ENCODE measurements at regions not wholly inside any gene's neighbourhood (a gene's known extent, or its start where the extent isn't known, plus 50 kb on each side); places are given as distances from the start of the nearest gene placed in this dataset.

- no peak for DNase-seq
These were observed 102.1 kb upstream of the DAAM1 start for GRCh38 chr14:59086241-59086882.

- DNase-seq, result no peak
These were observed 101.2 kb upstream of the DAAM1 start for GRCh38 chr14:59087240-59087639.

DNA sequence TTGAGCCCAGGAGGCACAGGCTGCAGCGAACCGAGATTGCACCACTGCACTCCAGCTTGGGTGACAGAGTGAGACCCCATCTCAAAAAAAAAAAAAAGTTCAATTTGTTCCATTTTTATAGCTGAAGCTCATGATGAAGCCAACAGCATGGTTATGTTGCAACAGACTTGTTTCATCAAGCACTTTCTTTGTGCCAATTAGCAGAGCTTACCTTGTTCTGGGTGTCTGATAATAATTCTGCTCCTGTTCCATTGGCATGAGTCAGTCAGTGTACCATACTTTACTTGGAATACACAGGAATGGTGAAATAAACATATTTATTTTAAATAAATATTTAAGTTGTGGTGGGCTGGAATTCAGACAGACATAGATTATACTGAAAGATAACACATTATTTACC lies 100.8 kb upstream of the DAAM1 start:
- no peak for DNase-seq

- no peak for DNase-seq
These were observed 97.9 kb upstream of the DAAM1 start for GRCh38 chr14:59090572-59090971.

DNA sequence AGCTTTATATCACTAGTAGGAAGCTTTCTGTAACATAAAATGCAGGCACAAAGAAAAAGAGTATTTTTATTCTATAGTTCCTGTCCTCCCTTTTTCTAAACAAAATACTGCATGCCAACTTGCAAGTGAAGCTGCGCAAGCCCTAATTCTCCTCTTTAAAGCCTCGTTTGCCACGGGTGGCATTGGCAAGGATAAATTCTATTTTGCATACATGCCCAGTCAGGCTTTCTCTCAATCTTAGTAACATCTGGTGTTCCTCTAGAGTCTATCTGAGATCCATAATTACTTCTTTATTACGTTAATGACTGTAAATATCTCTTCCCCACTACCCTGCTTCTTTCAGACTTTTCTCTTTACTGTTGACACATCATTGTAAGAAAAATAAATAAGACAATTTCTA lies 97.1 kb upstream of the DAAM1 start:
- peak; percentile 3 for DNase-seq

DNA sequence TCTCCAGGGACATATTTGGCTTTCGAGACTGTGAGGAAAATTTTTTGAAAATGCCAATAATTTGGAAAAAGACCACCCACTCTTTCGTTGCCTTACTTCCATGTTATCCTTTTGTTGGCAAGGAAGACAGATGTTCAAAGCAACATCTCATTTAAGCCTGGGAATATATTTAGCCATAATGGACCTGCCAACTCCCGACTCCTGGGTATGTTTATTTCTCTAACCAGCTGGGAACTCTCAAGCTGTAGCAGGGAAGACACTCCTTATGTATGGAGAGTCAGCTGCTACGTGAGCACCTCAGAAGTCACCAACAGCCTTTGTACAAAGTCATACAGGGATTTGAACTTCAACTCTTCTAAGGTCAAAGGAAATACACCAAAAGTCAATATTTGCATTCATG lies 96.5 kb upstream of the DAAM1 start:
- no peak for DNase-seq

GRCh38 chr14:59093902-59094301 lies 94.6 kb upstream of the DAAM1 start:
- DNase-seq, result no peak

GRCh38 chr14:59096303-59096702 lies 92.2 kb upstream of the DAAM1 start:
- DNase-seq, result no peak

- no peak for DNase-seq
These were observed 90.8 kb upstream of the DAAM1 start for GRCh38 chr14:59097681-59098080.

GRCh38 chr14:59098377-59098776 lies 90.1 kb upstream of the DAAM1 start:
- DNase-seq, result no peak

GRCh38 chr14:59100205-59100604 lies 88.3 kb upstream of the DAAM1 start:
- no peak for DNase-seq

DNA sequence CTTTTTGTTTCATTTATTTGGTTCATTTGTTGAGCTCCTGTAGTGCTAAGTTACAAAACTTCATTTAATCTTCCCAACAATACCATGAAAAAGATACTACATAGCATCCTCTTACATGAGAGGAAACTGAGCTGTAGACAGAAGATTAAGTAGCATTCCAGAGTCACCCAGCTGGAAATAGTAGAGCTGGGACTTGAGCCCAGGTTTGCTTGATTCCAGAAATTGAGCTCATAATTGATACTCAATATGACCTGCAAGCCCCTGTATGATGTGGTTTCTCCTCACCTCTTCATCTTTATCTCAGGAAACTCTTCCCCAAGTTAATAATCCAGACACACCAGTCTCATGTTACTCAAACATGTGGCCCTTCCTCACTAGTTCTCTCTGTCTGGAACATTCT lies 87.0 kb upstream of the DAAM1 start:
- DNase-seq, result no peak

DNA sequence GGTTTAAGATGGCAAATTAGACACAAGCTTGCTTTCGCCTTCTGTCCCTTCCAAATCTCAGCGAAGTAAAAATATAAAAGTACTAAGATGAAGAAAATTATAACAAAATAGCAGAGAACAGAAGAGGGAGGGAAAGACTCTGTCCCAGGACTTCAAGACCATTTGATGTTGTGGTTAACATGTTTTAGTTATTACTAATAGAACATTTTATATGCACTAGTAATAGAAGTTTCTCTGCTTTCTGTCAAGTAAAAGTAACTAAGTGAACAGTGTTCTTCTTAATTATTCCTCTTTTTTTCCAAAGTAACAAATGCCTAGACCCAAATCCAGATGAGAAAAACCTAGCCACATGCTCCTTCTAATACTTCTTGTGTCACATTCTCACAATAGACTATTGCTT lies 85.1 kb upstream of the DAAM1 start:
- DNase-seq, result no peak

GRCh38 chr14:59107819-59108218 lies 80.6 kb upstream of the DAAM1 start:
- DNase-seq, result peak; percentile 68

DNA sequence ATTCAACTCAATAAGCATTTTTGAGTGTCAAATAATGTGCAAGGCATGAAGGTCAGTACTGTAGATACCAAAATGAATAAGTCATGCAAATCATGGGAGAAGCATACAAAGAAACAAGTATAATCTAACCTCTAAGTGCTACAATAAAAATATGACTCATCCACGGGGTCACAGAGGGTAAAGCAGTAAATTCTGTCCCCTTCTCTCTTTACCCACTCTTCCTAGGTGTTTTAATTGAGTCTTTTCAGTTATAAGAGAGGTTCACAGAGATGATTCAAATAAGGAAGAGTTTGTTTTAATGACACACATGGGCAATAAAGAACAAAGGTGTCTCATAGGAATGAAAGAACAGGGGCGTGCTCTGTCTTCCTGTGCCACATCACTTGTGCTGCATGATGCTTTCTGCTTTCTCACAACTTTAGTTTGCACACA lies 71.5 kb upstream of the DAAM1 start:
- no peak for DNase-seq

DNA sequence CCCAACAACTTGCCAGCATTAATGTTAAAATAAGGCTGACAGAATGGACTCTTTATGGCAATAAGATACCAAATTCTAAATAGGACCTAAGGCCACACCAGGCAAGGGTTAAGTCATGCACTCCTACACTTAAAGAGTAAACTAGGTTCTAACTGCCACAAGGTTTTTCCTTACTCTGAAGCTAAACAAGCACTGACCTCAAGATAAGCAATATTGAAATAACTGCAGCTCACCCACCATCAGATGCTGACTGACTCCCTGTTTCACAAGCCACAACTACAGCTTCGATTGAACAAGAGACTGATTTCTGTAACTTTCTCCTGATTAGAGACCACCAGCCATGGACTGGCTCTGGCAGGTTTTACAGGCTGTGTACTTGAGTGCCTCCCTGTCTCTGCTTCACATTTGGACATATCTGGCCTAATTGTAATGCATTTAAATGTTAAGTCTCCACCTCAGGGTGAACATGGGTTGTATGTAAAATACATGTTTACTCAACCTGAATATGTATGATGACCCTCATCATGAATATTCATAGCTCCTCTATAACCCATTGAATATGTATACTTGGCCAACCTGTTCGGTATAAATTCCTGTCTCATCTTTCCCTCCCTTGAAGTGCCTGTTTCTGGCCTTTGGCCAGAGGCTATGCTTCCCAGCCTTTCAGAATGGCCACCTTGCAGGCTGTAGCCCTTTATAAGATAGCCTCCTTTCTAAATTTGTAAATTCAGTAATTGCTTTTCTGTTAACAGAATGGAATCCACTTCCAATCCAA lies 70.5 kb upstream of the DAAM1 start:
- no peak for DNase-seq

GRCh38 chr14:59120921-59121320 lies 67.5 kb upstream of the DAAM1 start:
- DNase-seq, result no peak

GRCh38 chr14:59123531-59123930 lies 64.9 kb upstream of the DAAM1 start:
- DNase-seq, result no peak

DNA sequence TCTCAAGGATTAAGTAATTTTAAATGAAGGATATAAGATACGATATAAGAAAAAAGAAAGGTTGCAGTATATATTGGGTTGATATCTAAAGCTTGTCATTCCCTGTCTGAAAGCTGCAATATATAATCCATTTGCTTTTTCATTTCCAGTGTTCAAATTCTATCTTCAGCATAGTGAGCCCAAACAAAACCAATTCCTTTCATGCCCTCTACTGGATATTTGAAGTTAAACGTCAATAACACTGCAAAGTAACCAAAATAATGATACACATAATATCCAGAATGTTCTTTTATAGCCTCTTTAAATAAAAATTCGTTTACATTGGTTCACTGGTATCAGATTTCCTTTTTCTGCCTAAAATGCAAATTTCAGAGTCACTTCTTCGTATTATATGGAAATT lies 64.5 kb upstream of the DAAM1 start:
- no peak for DNase-seq

DNA sequence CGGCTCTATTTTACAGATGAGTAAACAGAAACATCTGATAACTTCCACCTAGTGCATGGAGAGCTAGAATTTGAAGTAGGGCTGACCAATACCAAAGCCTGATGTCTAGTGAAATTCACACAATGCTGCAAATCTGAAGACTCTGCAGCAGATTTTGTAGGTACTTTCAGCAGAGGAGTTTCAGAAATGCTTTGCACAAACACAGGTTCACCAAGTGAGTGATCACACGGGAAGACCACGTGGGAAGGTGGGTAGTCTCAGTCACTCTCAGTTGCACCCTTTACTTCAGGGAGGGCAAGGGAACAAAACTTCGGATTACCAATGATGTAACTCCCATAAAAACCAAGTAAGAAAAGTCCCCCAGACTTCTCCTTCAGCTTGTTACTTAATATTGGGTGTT lies 63.3 kb upstream of the DAAM1 start:
- no peak for DNase-seq

GRCh38 chr14:59126714-59127436 lies 61.6 kb upstream of the DAAM1 start:
- peak; percentile 43 for DNase-seq

DNA sequence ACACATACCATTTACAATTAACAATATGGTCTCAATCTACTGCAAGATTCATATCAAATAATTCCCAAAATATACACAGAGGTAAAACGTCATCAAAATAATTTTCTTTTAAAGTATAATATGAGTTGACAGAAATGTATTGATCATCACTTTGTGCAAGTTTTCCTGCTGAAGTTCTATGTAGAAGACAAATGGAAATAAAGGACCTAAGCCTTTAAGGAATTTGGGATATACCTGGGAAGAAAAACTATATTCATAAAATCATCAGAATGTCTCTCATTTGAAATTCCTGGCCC lies 61.1 kb upstream of the DAAM1 start:
- DNase-seq, result no peak

DNA sequence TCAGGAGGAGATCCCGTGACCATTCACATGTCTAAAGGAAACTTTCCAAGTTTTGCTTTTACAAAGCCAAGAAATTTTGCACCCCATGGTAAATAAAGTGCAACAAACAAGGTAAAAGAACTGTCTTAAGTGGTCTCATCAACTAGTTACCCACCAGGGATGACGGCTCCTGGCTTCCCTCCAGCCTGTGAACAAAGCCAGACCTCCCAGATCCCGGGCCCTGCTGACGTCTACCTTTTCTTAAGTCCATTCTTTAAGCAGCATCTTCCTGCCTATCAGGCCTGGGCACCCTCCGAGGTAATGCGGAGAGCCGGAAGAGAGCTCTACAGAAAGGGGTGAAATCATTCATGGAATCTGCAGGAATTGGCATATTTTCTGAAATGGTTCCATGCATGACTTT lies 58.0 kb upstream of the DAAM1 start:
- no peak for DNase-seq

Data from NCI-H1105 (cell line).